ENCODE measurements at regions not wholly inside any gene's neighbourhood (a gene's known extent, or its start where the extent isn't known, plus 50 kb on each side); places are given as distances from the start of the nearest gene placed in this dataset.

DNA sequence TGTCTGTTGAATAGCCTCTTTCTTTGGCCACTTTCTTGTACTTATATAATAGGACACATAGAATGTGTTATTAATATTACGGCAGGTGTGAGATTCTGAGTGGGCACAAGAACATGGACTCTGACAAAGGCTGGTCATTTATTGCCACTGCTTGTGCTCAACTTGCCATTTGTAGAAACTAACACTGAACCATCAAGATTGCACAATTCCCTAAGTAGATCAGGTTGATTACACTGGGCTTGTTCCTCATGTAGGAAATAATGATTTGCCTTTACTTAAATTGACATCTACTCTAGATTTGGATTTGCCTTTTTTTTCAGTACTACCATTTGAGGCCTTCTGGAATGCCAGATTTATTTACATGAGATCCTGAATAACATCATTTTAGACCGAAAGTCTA is 342.7 kb upstream of the CWC22 start:
- DNase-seq = no peak

GRCh38 chr2:180343528-180344345 is 336.6 kb upstream of the CWC22 start:
- DNase-seq = no peak

- no peak for DNase-seq
Measured at GRCh38 chr2:180337136-180337535, 330.0 kb upstream of the CWC22 start.

DNA sequence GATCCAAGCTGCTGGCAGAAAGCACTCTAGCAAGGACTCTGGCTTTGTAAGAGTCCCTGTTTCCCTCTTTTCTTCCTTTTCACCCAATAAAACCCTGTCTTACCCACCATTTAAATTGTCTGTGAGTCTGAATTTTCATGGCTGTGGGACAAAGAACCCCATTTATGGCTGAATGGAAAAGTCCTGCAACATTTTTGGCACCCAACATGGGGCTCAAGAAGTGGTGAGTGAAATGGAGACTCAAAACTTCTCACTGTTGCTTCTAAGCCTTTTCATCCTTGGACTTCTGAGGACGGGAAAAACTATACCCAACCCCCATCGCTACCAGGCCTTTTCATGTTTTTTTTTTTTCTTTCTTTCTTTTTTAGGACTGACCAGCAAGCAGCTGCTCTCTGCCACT is 329.5 kb upstream of the CWC22 start:
- no peak for DNase-seq

GRCh38 chr2:180334514-180334913 is 327.4 kb upstream of the CWC22 start:
- DNase-seq = no peak

DNA sequence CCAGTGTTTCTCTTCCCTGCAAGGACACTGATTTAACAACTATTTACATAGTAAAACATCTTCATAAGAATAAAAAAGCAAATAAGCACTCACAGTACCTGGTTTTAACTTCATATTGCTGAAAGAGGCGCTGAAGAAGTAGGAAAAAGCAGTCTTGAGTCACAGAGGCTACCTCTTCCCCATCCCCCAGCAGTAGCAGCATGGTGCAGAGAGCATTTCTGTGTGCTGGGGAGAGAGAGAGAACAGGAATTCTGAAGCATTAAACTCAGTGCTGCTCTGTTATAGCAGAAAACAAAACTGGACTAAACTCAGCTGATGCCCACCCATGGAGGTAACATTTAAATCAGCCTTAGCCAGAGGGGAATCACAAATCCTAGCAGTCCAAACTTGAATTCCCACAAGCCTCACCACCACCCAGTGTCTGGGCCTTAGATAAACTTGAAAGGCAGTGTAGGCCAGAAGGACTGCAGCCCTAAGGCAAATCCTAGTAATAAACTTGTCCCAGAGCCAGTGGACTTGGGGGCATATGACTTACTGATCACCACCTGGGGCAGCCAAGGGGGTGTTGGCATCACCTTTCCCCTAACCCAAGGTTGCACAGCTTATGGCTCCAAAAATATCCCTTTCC is 321.8 kb upstream of the CWC22 start:
- no peak for DNase-seq

- no peak for DNase-seq
Measured at GRCh38 chr2:180327185-180327584, 320.1 kb upstream of the CWC22 start.

DNA sequence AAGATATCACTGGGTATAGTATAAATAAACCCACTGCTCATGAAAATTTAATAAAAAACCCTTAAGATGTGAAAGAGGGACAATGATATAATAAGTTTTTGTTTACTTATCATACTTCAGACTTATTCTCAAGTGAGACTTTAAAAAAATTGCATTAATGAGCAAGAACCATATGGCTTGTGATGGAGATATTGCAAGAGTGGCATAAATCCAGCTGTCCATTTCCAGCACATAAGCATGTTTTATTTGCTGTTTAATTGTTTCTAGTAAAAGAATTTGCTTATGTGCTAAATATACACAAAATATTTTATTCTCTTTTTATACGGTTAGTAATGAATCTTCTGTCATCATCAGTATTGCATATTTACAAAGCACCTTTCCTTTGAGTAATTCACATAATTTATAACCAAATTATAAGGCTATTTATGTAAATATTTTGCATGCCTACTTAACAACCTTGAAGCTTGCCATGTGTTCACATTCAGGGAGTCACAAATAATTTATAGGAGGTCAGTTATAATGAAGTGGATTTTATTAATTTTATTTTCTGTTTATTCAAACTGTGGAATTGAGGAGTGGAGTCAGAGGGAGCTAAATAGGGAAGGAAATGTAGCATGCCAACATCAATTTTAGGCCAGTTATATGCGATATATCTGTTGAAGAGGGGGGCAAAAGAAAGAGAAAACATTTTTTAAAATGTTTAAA is 318.5 kb upstream of the CWC22 start:
- DNase-seq = no peak

GRCh38 chr2:180324182-180324581 is 317.1 kb upstream of the CWC22 start:
- no peak for DNase-seq

DNA sequence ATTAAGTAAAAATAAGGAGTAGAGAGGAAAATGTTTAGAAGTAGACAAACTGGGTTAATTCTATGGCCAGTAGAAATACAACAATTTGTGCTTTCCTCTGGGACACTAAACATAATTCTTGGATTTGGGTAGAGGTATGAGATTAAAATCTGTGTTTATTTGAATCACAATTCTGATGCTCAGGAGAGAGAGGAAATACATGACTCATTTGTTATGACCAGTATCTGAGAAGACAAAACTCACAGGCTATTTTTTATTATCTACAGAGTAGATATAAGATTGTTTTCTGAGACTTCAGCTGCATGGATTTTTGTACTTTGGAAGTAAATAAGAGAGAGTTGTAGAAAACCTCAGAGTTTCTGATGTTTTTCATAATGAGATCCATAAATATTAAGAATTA is 315.7 kb upstream of the CWC22 start:
- DNase-seq = no peak

DNA sequence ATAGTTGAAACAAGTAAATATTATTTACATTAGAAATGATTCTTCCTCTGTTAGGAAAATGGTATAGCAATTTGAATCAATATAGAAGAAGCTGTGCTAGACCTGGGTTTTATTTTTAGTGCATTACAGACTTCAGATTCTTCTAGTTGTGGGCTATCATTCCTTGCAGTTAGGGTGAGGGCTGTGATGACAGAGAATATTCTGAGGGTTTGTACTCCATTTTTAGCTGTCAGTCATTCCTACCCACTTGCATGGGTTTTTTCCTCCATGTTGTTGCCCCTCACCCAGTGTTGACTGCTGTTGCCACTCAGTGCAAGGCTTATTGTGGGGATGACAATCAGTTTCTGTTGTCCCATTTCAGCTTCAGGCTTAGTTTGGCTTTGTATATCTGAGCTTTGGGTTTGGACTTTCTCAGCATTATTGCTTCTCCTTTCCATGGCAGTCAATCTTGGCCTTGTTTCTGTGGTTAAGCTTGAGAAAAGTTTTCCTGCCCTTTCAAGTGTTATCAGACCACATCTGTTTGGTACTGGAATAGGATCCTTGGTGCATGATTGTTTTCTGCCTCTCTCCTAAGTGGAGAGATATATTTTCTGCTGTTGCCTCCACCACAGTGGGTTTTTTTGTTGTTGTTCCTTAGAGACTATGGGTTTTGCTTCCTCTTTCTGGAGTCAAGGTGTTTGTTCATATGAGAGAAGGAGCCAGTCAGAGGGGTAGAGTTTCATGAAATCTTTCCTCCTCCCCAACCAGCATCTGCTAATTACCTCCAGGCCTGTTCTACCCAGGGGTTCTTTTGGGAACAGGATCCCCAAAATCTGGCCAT is 312.7 kb upstream of the CWC22 start:
- no peak for DNase-seq

- DNase-seq = no peak
Measured at GRCh38 chr2:180314086-180314485, 307.0 kb upstream of the CWC22 start.

- DNase-seq = no peak
Measured at GRCh38 chr2:180312542-180312941, 305.4 kb upstream of the CWC22 start.

DNA sequence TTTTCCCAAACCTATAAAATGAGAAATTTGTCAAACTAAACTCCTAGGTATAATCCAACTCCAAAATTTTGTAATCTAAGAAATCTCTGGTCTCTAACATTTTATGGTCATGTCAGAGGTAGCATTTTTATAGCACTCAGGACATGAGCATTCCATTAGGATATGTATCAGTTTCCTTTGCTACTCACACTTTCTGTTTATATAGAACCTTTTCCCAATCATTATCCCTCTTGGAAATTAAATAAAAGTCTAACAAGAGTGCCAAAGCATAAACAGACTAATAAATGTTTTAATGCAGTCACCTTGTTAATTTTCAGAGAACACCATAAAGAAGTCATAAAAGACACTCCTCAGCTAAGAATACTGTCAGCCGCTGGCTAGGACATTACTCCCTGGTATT is 300.0 kb upstream of the CWC22 start:
- no peak for DNase-seq

DNA sequence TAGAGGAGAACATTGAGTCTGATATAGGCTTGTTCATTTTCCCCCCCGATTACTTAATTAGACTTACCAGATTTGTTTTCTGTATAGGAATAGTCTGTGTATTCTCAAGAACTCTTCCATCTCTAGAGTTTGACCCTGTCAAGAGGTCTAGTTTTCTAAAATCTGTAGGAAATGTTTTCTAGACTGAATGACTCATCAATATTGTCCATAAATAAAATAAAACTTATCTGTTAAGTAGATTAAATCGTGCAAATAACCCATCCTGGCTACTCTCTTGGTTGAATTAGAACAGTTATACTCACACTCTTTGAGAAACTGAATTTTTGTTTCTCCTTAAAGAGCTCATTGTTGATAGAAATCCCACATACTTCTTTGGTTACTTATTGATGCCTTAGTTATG is 299.2 kb upstream of the CWC22 start:
- DNase-seq = no peak

- no peak for DNase-seq
Measured at GRCh38 chr2:180291552-180292421, 284.7 kb upstream of the CWC22 start.

DNA sequence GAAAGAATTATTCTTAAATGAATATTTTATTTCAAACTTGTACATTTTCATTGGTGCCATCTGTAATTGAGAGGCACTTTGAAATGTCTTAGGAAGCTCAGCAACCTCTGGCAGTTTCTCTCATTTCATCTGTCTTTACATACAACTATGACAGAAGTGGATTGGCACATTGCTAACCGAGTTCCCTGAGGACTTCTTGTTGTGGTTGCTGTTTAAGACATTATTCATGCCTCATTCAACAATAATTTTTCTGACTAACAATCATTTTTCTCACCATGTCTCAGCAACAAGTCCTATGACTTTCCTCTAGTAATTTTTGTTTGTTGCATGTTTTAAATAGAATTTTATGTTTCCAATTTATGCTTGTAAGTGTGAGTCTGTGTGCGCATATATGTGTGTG is 284.0 kb upstream of the CWC22 start:
- DNase-seq = no peak

GRCh38 chr2:180289627-180290026 is 282.5 kb upstream of the CWC22 start:
- DNase-seq = no peak

- DNase-seq = no peak
Measured at GRCh38 chr2:180279581-180279980, 272.5 kb upstream of the CWC22 start.

DNA sequence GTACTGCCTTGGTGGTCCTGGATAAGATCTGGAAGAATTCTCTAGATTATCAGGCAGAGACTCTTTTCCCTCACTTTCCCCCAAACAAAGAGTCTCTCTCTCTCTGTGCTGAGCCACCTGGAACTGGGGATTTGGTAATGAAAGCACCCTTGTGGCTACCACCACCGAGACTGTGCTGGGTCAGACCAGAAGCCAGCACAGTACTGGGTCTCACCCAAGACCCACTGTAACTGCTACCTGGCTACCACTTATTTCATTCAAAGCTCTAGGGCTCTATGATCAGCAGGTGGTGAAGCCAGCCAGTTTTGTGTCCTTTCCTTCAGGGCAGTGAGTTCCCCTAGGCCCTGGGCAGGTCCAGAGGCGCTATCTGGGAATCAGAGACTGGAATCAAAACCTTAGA is 269.6 kb upstream of the CWC22 start:
- DNase-seq = no peak

DNA sequence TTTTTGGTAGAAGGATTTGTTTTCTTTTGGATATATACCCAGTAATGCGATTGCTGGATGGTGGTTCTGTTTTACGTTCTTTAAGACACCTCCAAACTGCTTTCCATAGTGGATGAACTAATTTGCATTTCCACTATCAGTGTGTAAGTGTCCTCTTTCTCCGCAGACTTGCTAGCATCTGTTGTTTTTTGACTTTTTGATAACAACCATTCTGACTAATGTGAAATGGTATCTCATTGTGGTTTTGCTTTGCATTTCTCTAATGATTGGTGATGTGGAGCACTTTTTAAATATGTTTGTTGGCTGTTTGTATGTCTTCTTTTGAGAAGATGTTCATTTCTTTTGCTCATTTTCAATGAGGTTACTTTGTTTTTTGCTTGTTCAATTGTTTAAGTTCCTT is 260.9 kb upstream of the CWC22 start:
- DNase-seq = no peak

DNA sequence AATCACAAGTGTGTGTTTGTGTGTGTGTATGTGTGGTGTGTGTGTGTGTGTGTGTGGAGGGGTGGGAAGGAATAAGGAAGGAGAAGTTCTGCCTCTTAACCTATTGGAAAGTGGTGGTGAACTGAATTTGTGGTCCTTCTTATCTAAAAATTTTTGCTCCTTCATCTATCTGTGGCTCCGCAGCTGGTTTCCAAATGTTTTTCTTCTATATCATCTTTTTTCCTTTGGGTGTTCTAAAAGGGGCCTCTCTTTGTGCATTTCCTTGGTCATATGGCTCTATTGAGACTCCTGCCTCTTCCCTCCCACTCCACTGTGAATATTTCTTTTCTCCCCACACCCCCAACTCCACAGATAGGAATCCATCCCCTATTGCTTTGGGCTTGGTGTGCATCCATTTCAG is 254.9 kb upstream of the CWC22 start:
- no peak for DNase-seq

Measured in CD4-positive, alpha-beta T cell treated with Interleukin-12 subunit alpha and Interleukin-12 subunit beta, for 1 hour (primary cell).